PFSK-1 (cell line): ENCODE measurements at regions not wholly inside any gene's neighbourhood (a gene's known extent, or its start where the extent isn't known, plus 50 kb on each side); places are given as distances from the start of the nearest gene placed in this dataset.

Source experiments
- FOXP2 ChIP-seq: optimal IDR thresholded peaks from 2 replicates; pipeline ENCODE3; 2011; ENCODE audit warnings: borderline replicate concordance, control low read depth, inconsistent platforms; ENCODE audit not compliant: insufficient read depth; ENCODE audit errors: extremely low read length, extremely low read depth
- SIN3A ChIP-seq: IDR thresholded peaks from 2 replicates; pipeline ENCODE4 v1.6.1; 2012; ENCODE audit warnings: mild to moderate bottlenecking, low read length, moderate library complexity, borderline replicate concordance; ENCODE audit not compliant: insufficient read depth

GRCh38 chr5:63323926-63324325 is 638.3 kb downstream of the HTR1A start:
- no peak for TF ChIP-seq FOXP2
- no peak for TF ChIP-seq SIN3A
